ENCODE measurements at regions not wholly inside any gene's neighbourhood (a gene's known extent, or its start where the extent isn't known, plus 50 kb on each side); places are given as distances from the start of the nearest gene placed in this dataset.

GRCh38 chr15:93706495-93707292 lies 524.7 kb upstream of the MCTP2 start:
- no peak for DNase-seq

GRCh38 chr15:93705753-93706455 lies 525.5 kb upstream of the MCTP2 start:
- DNase-seq: no peak

GRCh38 chr15:93703092-93703739 lies 528.1 kb upstream of the MCTP2 start:
- DNase-seq: no peak

- no peak for DNase-seq
Measured at GRCh38 chr15:93700051-93700450, 531.3 kb upstream of the MCTP2 start.

GRCh38 chr15:93694033-93694432 lies 537.3 kb upstream of the MCTP2 start:
- DNase-seq: no peak

- no peak for DNase-seq
Measured at GRCh38 chr15:93683651-93684050, 547.7 kb upstream of the MCTP2 start.

GRCh38 chr15:93671387-93671943 lies 559.9 kb upstream of the MCTP2 start:
- no peak for DNase-seq

- no peak for DNase-seq
Measured at GRCh38 chr15:93670931-93671330, 560.4 kb upstream of the MCTP2 start.

- no peak for DNase-seq
Measured at GRCh38 chr15:93664213-93664956, 567.0 kb upstream of the MCTP2 start.

- DNase-seq: no peak
Measured at GRCh38 chr15:93662162-93662885, 569.0 kb upstream of the MCTP2 start.

- no peak for DNase-seq
Measured at GRCh38 chr15:93658026-93658816, 569.2 kb upstream of the RGMA start.

GRCh38 chr15:93656041-93656440 lies 567.0 kb upstream of the RGMA start:
- no peak for DNase-seq

- no peak for DNase-seq
Measured at GRCh38 chr15:93649691-93650235, 560.8 kb upstream of the RGMA start.

- no peak for DNase-seq
Measured at GRCh38 chr15:93646193-93646592, 557.2 kb upstream of the RGMA start.

- DNase-seq: no peak
Measured at GRCh38 chr15:93645594-93645993, 556.6 kb upstream of the RGMA start.

- no peak for DNase-seq
Measured at GRCh38 chr15:93644595-93644994, 555.6 kb upstream of the RGMA start.

GRCh38 chr15:93640411-93640962 lies 551.5 kb upstream of the RGMA start:
- no peak for DNase-seq

GRCh38 chr15:93631958-93632618 lies 543.1 kb upstream of the RGMA start:
- DNase-seq: no peak

- DNase-seq: no peak
Measured at GRCh38 chr15:93619597-93619996, 530.6 kb upstream of the RGMA start.

- no peak for DNase-seq
Measured at GRCh38 chr15:93617443-93617842, 528.4 kb upstream of the RGMA start.

All from NCI-H774 (cell line).